Adrenal gland (tissue), 5 donors: ENCODE measurements at regions not wholly inside any gene's neighbourhood (a gene's known extent, or its start where the extent isn't known, plus 50 kb on each side); places are given as distances from the start of the nearest gene placed in this dataset.

Source experiments
- POLR2A ChIP-seq, 2 donors: fragments of 450-650 bp; IDR thresholded peaks; one replicate each; pipeline ENCODE4 v1.6.1; 2017; ENCODE audit warnings: antibody characterized with exemption in 2 of 2, mild to moderate bottlenecking in 2 of 2, moderate library complexity in 1 of 2
- TF ChIP-seq, protein P1 (sequence below), 6 experiments: fragments of 450-650 bp in 4 of 6; fragments of 200-600 bp in 2 of 6; sonication (generic) in 1 of 6; IDR thresholded peaks; 1 replicate in 5 of 6; 2 replicates in 1 of 6; pipeline versions ENCODE4 v1.5.1 to v1.8.0; 2016 to 2021; ENCODE audit warnings: antibody characterized with exemption in 6 of 6, mild to moderate bottlenecking in 2 of 6, moderate library complexity in 1 of 6
- donor health status: DM: no; HTN: no; CAD: no.

GRCh38 chr3:144107923-144108322 lies 136.3 kb downstream of the DIPK2A start:
- TF ChIP-seq, protein P1, sequence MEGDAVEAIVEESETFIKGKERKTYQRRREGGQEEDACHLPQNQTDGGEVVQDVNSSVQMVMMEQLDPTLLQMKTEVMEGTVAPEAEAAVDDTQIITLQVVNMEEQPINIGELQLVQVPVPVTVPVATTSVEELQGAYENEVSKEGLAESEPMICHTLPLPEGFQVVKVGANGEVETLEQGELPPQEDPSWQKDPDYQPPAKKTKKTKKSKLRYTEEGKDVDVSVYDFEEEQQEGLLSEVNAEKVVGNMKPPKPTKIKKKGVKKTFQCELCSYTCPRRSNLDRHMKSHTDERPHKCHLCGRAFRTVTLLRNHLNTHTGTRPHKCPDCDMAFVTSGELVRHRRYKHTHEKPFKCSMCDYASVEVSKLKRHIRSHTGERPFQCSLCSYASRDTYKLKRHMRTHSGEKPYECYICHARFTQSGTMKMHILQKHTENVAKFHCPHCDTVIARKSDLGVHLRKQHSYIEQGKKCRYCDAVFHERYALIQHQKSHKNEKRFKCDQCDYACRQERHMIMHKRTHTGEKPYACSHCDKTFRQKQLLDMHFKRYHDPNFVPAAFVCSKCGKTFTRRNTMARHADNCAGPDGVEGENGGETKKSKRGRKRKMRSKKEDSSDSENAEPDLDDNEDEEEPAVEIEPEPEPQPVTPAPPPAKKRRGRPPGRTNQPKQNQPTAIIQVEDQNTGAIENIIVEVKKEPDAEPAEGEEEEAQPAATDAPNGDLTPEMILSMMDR (IDR thresholded peaks at IDR 0.05): no peak
- TF ChIP-seq POLR2A (IDR thresholded peaks at IDR 0.05): no peak
